HG03039 (cell line): ENCODE measurements at regions not wholly inside any gene's neighbourhood (a gene's known extent, or its start where the extent isn't known, plus 50 kb on each side); places are given as distances from the start of the nearest gene placed in this dataset.

ENCODE experiments used
- ATAC-seq: cut with Tn5 transposase; IDR thresholded peaks from one replicate; pipeline ENCODE4 v1.9.1; 2021; ENCODE audit warnings: mild to moderate bottlenecking, moderate library complexity; ENCODE audit not compliant: unreplicated experiment

- ATAC-seq, result no peak
These were observed 52.4 kb upstream of the SERINC1 start for GRCh38 chr6:122524056-122524455.

DNA sequence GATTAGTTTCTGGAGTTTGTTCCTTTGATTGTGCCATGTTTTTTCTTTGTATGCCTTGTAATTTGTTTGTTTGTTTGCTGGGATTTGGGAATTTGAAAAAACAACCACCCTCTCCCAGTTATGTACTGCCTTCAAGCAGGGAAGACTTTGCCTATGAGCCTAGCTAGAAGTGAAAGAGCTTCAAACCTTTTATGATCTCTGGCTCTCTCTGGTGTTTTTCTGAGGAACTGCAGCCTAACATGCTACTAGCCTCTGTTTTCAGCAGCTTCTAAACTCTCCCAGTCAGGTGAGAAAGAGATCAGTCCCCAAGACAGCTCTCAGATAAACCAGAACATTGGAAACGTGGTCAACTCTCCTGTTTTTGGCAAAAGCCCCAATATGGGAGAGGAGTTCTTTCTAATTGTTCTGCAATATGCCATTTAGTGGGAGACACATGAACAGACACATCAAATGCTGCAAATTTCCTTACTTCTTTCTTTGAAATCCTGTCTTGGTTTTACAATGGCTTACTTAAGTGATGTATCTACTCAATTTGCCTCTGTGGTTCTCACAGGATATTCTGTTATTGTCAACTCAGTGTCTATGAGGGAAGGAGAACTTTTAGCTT lies 58.9 kb upstream of the SERINC1 start:
- ATAC-seq, result peak; percentile 96

- no peak for ATAC-seq
These were observed 61.9 kb upstream of the PKIB start for GRCh38 chr6:122548281-122548680.

- ATAC-seq, result no peak
These were observed 61.4 kb upstream of the PKIB start for GRCh38 chr6:122548820-122549219.

DNA sequence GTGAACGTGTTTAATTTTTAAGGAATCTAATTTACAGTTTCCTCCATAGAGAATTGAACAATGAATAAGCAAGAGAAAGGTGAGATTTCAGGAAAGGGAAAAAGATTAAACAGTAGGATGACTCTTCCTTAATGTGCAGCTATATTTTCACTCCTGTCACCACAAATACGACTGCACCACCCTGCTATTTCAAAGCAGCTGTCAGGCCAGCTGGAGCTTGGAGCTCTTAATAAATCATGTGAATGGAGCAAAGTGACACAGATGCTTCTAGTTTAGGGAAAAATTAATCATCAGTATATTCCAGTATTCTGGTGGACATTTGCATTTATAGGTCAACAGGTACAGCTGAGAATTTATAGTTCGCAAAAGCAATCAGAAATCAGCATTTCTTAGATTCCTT lies 56.5 kb upstream of the PKIB start:
- ATAC-seq, result no peak

DNA sequence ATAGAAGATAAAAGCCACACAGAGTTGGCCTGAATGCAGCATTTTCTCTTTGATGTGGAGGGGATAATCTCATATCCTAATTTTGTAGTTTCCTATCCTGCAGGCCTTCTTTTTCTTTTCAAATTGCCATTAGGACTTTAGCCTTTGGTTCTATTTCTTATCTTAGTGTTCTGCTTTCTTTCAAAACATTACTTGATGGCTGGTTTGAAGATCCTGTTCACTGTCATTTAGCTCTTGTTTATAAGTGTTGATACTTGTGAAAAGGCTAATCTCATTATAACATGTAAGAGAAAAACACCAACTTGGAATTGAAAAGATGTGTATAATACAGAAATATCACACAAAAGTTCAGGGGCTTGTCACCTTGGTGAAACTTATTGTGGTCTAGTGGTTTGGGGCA lies 54.6 kb upstream of the PKIB start:
- ATAC-seq, result no peak

- ATAC-seq, result no peak
These were observed 52.1 kb upstream of the PKIB start for GRCh38 chr6:122558080-122558479.
